SK-N-MC (cell line): ENCODE measurements at regions not wholly inside any gene's neighbourhood (a gene's known extent, or its start where the extent isn't known, plus 50 kb on each side); places are given as distances from the start of the nearest gene placed in this dataset.

ENCODE experiments used
- EZH2 ChIP-seq: fragments of 200-600 bp; sonication (generic); IDR thresholded peaks from one replicate; pipeline ENCODE4 v1.6.1; 2017; ENCODE audit warnings: antibody characterized with exemption
- FOXP2 ChIP-seq: optimal IDR thresholded peaks from 2 replicates; pipeline ENCODE3; 2011; ENCODE audit warnings: mild to moderate bottlenecking, moderate library complexity; ENCODE audit not compliant: insufficient read depth; ENCODE audit errors: extremely low read length, control extremely low read depth
- POLR2AphosphoS5 ChIP-seq: IDR thresholded peaks from 2 replicates; pipeline ENCODE4 v1.6.1; 2012; ENCODE audit warnings: mild to moderate bottlenecking, low read depth, low read length, borderline replicate concordance

- no peak for TF ChIP-seq POLR2AphosphoS5
- no peak for TF ChIP-seq EZH2
- TF ChIP-seq FOXP2, result no peak
Observed at GRCh38 chr5:91222482-91222881, 160.6 kb downstream of the ARRDC3 start.
